Caco-2 (cell line): ENCODE measurements at regions not wholly inside any gene's neighbourhood (a gene's known extent, or its start where the extent isn't known, plus 50 kb on each side); places are given as distances from the start of the nearest gene placed in this dataset.

Source experiments
- BruUV-seq: library from RNA; stranded (reverse); fragments of 400-500 nt; replicated peaks from 2 replicates; lab custom pipeline; 2021; lab: Mats Ljungman, UMichigan
- CTCF ChIA-PET: fragments of 300-600 bp; sonication (Branson Sonifier 250); formaldehyde crosslinking; loops from one replicate; lab custom pipeline; 2022; ENCODE audit warnings: antibody characterized with exemption; lab: Charles Lee
- POLR2A ChIA-PET: fragments of 300-600 bp; sonication (Branson Sonifier 250); formaldehyde crosslinking; loops from one replicate; lab custom pipeline; 2022; ENCODE audit warnings: antibody characterized with exemption; lab: Charles Lee
- DNase-seq, 2 experiments: peaks; one replicate each; pipeline versions ENCODE4 v3.0.0 to v3.0.0-alpha.2; 2020 to 2022
- H3K27me3 ChIP-seq: replicated peaks from 2 replicates; pipeline ENCODE4 v1.6.0; 2011; ENCODE audit warnings: low read length; ENCODE audit not compliant: control insufficient read depth, insufficient read depth
- H3K36me3 ChIP-seq: 2 replicates; pipeline ENCODE4 v1.5.1; 2011; ENCODE audit warnings: low read length; ENCODE audit not compliant: control insufficient read depth, insufficient read depth
- H3K4me1 ChIP-seq: fragments of 250-450 bp; sonication (Bioruptor Pico); 2 replicates; pipeline ENCODE4 v1.5.1; 2020; ENCODE audit warnings: mild to moderate bottlenecking
- H3K4me3 ChIP-seq: 2 replicates; pipeline ENCODE4 v1.5.1; 2011; ENCODE audit warnings: low read depth, mild to moderate bottlenecking, control low read depth, low read length
- H3K9me3 ChIP-seq: fragments of 250-450 bp; sonication (Bioruptor Pico); 2 replicates; pipeline ENCODE4 v1.5.1; 2020; ENCODE audit warnings: mild to moderate bottlenecking, moderate library complexity
- H3K27ac Mint-ChIP-seq: one replicate; pipeline ENCODE4 v1.8.0; 2022; ENCODE audit warnings: mixed read lengths; ENCODE audit not compliant: unreplicated experiment
- H3K27me3 Mint-ChIP-seq: one replicate; pipeline ENCODE4 v1.8.0; 2022; ENCODE audit warnings: mixed read lengths; ENCODE audit not compliant: insufficient read depth, unreplicated experiment
- H3K36me3 Mint-ChIP-seq: one replicate; pipeline ENCODE4 v1.8.0; 2022; ENCODE audit warnings: mild to moderate bottlenecking, mixed read lengths; ENCODE audit not compliant: insufficient read depth, unreplicated experiment
- H3K4me1 Mint-ChIP-seq: one replicate; pipeline ENCODE4 v1.8.0; 2022; ENCODE audit warnings: low read depth, mixed read lengths; ENCODE audit not compliant: unreplicated experiment
- H3K4me3 Mint-ChIP-seq: one replicate; pipeline ENCODE4 v1.8.0; 2022; ENCODE audit warnings: mild to moderate bottlenecking, moderate library complexity, mixed read lengths; ENCODE audit not compliant: unreplicated experiment
- H3K9me3 Mint-ChIP-seq: one replicate; pipeline ENCODE4 v1.8.0; 2022; ENCODE audit warnings: mixed read lengths; ENCODE audit not compliant: unreplicated experiment
- intact Hi-C: fragments of 100-400 bp; cut with micrococcal nuclease; formaldehyde crosslinking; loops from one replicate; pipeline ENCODE4 v1.10.0; 2022; ENCODE audit not compliant: unreplicated experiment
- TF ChIP-seq, protein P1 (sequence below), 2 experiments: fragments of 200-600 bp in 1 of 2; IDR thresholded peaks; 1 replicate in 1 of 2; 2 replicates in 1 of 2; pipeline versions ENCODE4 v1.5.1 to v1.8.0; 2011 to 2022; ENCODE audit warnings: antibody characterized with exemption in 1 of 2, control low read depth in 1 of 2, inconsistent platforms in 1 of 2, low read depth in 1 of 2, low read length in 1 of 2, mild to moderate bottlenecking in 1 of 2, moderate library complexity in 1 of 2; ENCODE audit not compliant: insufficient read depth in 1 of 2, severe bottlenecking in 1 of 2, unreplicated experiment in 1 of 2

- intact Hi-C loops = no loop called here
- Histone ChIP-seq H3K4me3 (no peak overlapping the region), H3K9me3 (no peaks in the 10 kb centered on the region), H3K36me3 (no peaks in the 10 kb centered on the region), H3K4me1 (no peaks in the 10 kb centered on the region), H3K27me3 (no peaks in the 10 kb centered on the region)
- Mint-ChIP-seq H3K36me3 (no peaks in the 10 kb centered on the region), H3K27ac (no peak overlapping the region), H3K4me1 (no peaks in the 10 kb centered on the region), H3K9me3 (no peaks in the 10 kb centered on the region), H3K4me3 (no peak overlapping the region), H3K27me3 (peaks cover 10% of the 10 kb centered on the region)
- ChIA-PET CTCF (no interaction called here), POLR2A (no interaction called here)
- no peak for DNase-seq
- TF ChIP-seq, protein P1, sequence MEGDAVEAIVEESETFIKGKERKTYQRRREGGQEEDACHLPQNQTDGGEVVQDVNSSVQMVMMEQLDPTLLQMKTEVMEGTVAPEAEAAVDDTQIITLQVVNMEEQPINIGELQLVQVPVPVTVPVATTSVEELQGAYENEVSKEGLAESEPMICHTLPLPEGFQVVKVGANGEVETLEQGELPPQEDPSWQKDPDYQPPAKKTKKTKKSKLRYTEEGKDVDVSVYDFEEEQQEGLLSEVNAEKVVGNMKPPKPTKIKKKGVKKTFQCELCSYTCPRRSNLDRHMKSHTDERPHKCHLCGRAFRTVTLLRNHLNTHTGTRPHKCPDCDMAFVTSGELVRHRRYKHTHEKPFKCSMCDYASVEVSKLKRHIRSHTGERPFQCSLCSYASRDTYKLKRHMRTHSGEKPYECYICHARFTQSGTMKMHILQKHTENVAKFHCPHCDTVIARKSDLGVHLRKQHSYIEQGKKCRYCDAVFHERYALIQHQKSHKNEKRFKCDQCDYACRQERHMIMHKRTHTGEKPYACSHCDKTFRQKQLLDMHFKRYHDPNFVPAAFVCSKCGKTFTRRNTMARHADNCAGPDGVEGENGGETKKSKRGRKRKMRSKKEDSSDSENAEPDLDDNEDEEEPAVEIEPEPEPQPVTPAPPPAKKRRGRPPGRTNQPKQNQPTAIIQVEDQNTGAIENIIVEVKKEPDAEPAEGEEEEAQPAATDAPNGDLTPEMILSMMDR (IDR thresholded peaks at IDR 0.05; ENCODE audit: insufficient read depth in 1 of 2, low read depth in 1 of 2, low read length in 1 of 2, severe bottlenecking in 1 of 2, unreplicated experiment in 1 of 2) = no peak
- no TSS peak for BruUV-seq
These were observed 179.5 kb upstream of the PHF14 start for GRCh38 chr7:10793995-10794775.

DNA sequence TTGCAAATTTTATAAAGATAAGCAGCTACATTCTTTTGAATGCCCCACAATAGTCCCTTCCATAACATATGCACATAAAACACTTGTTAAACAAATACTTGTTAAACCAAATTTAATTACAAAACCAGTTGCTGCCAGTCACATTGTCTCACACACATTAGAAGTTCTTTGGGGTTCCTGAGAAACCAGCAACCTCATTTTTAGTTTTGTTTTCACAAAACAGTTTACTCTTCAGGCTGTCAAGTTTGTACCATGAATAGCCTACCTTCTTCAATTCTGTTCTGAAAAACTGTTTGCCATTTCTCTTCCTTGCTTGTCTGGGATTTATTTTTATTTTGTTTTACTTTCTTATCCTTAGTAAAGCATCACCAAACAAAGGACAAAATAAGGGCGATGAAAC is 176.5 kb upstream of the PHF14 start:
- no peaks in the 10 kb centered on the region for H3K27me3 ChIP-seq
- Mint-ChIP-seq H3K4me1 (no peaks in the 10 kb centered on the region), H3K27me3 (peaks cover 10% of the 10 kb centered on the region), H3K27ac (no peak overlapping the region), H3K36me3 (no peaks in the 10 kb centered on the region), H3K9me3 (no peaks in the 10 kb centered on the region), H3K4me3 (no peak overlapping the region)
- no peaks in the 10 kb centered on the region for H3K4me1 ChIP-seq
- TF ChIP-seq, protein P1 (IDR thresholded peaks at IDR 0.05; ENCODE audit: insufficient read depth in 1 of 2, low read depth in 1 of 2, low read length in 1 of 2, severe bottlenecking in 1 of 2, unreplicated experiment in 1 of 2) = no peak
- no peak for DNase-seq
- H3K36me3 ChIP-seq = no peaks in the 10 kb centered on the region
- no peak overlapping the region for H3K4me3 ChIP-seq
- ChIA-PET CTCF (no interaction called here), POLR2A (no interaction called here)
- BruUV-seq = no TSS peak
- intact Hi-C loops = no loop called here
- H3K9me3 ChIP-seq = no peaks in the 10 kb centered on the region

DNA sequence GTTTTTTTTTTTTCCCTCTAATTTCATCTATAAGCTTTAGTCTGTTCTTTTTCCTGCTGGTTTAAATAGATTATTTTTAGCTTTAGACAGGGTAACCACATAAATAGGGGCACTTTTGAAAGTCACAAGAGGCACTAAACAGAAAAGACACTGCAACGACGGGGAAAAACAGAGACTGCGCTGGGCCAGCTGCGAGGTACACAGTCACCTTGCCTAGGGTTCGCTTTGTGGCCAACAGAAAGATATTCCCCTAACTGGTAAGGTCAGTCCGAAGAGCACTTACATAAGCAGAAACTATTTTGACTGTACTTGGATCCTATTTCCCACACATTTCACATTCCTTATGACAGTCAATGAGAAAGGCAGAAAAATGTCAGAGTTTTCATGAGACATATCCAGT is 175.6 kb upstream of the PHF14 start:
- Mint-ChIP-seq H3K4me3 (no peak overlapping the region), H3K27me3 (peaks cover 10% of the 10 kb centered on the region), H3K9me3 (no peaks in the 10 kb centered on the region), H3K4me1 (no peaks in the 10 kb centered on the region), H3K36me3 (no peaks in the 10 kb centered on the region), H3K27ac (no peak overlapping the region)
- no peaks in the 10 kb centered on the region for H3K9me3 ChIP-seq
- no peak overlapping the region for H3K4me3 ChIP-seq
- ChIA-PET POLR2A (no interaction called here), CTCF (no interaction called here)
- H3K36me3 ChIP-seq = no peaks in the 10 kb centered on the region
- no peaks in the 10 kb centered on the region for H3K27me3 ChIP-seq
- intact Hi-C loops = no loop called here
- DNase-seq = no peak
- no TSS peak for BruUV-seq
- TF ChIP-seq, protein P1 (IDR thresholded peaks at IDR 0.05; ENCODE audit: insufficient read depth in 1 of 2, low read depth in 1 of 2, low read length in 1 of 2, severe bottlenecking in 1 of 2, unreplicated experiment in 1 of 2) = no peak
- no peaks in the 10 kb centered on the region for H3K4me1 ChIP-seq
